GM12891 (cell line): ENCODE measurements at regions not wholly inside any gene's neighbourhood (a gene's known extent, or its start where the extent isn't known, plus 50 kb on each side); places are given as distances from the start of the nearest gene placed in this dataset.

Experiments used
- POLR2A ChIP-seq: IDR thresholded peaks from 2 replicates; pipeline ENCODE4 v1.6.1; 2011; ENCODE audit warnings: low read depth, low read length, control low read depth
- POLR2AphosphoS5 ChIP-seq: IDR thresholded peaks from 2 replicates; pipeline ENCODE4 v1.6.1; 2011; ENCODE audit warnings: low read depth, low read length, control low read depth
- TAF1 ChIP-seq: IDR thresholded peaks from 2 replicates; pipeline ENCODE4 v1.6.1; 2011; ENCODE audit warnings: low read depth, low read length, control low read depth

DNA sequence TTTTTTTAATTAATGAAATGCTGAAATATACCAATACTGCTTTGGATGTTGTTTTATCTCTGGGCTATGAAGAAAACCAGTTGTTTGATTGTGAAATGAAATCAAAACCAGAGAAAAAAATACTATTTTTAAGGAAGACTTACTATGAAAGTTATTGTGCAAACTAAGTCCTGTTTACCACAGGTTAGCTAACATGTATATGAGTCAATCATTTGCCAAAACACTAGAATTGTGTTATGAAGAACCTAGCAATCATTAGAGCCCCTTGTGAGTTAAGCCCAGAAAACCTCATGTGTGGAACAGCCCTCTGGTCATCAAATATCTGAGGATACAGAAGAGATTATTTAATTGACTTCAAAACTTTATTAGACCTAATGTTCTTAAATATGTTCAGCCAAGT lies 83.7 kb downstream of the FAT3 start:
- TF ChIP-seq POLR2A (no peak), POLR2AphosphoS5 (no peak), TAF1 (no peak)
